HG03060 (cell line): ENCODE measurements at regions not wholly inside any gene's neighbourhood (a gene's known extent, or its start where the extent isn't known, plus 50 kb on each side); places are given as distances from the start of the nearest gene placed in this dataset.

Experiments used
- ATAC-seq: cut with Tn5 transposase; IDR thresholded peaks from one replicate; pipeline ENCODE4 v1.9.1; 2021; ENCODE audit warnings: low read depth, moderate number of reproducible peaks; ENCODE audit not compliant: unreplicated experiment

DNA sequence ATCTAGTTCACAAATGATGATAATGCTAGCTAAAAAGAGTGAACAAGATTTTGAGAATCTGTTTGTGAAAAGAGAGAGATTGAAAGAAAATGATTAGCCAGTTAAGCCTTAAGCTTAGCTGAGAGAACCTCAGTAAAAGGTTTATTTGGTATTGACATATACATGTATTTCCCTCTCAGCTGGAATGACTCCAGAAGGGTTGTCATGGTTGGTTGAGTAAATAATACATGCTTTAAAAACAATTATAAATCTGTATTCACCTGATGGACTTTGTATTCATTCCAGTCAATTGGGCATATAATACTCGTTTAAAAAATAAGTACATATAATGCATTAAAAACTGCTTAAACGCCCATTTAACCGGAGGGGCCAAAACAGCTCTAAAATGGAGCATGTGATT lies 181.4 kb downstream of the GRB14 start:
- ATAC-seq: no peak

DNA sequence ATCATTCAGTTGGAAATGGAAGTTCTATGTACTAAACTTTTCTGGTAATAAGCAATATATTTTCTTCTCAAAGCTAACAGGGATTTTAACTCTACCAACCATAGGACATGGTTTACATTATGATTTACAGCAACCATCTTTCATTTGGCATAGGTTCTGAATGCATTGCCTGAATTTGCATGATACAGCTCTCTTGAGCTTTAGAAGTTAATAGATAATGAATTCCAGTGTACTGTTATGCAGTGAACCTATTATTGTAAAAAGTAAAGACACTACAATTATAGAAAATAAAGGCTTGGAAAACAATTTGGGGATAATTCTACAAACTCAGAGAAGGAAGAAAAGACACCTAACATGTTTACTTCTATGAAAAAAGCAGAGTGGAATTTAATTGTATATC lies 182.0 kb downstream of the GRB14 start:
- ATAC-seq: no peak

GRCh38 chr2:164438490-164439205 lies 182.6 kb downstream of the GRB14 start:
- ATAC-seq: no peak

DNA sequence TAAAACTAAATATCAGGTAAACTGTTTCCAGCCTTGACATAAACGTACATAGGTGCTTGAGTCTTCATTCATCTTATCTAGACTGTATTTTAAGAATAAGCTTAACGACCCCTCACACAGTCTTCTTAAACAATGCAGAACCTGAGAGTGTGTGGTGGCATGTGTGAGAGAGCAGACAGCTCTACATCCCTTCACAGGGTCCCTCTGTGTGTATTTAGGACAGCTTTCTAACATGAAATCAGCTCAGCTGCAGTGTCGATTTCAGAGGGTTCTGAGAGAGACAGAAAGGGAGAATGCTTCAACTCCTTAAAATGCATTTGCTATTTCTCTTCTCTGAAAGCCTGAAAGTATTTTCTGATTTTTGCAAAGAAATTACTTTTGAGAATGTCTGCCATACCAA lies 185.2 kb downstream of the GRB14 start:
- ATAC-seq: no peak

GRCh38 chr2:164430166-164430783 lies 191.0 kb downstream of the GRB14 start:
- no peak for ATAC-seq

GRCh38 chr2:164429354-164429753 lies 191.9 kb downstream of the GRB14 start:
- no peak for ATAC-seq

GRCh38 chr2:164427111-164427510 lies 194.2 kb downstream of the GRB14 start:
- ATAC-seq: no peak

GRCh38 chr2:164420787-164421186 lies 200.5 kb downstream of the GRB14 start:
- ATAC-seq: no peak

- no peak for ATAC-seq
These were observed 208.5 kb downstream of the GRB14 start for GRCh38 chr2:164412831-164413230.

- no peak for ATAC-seq
These were observed 231.9 kb downstream of the GRB14 start for GRCh38 chr2:164389411-164389810.

DNA sequence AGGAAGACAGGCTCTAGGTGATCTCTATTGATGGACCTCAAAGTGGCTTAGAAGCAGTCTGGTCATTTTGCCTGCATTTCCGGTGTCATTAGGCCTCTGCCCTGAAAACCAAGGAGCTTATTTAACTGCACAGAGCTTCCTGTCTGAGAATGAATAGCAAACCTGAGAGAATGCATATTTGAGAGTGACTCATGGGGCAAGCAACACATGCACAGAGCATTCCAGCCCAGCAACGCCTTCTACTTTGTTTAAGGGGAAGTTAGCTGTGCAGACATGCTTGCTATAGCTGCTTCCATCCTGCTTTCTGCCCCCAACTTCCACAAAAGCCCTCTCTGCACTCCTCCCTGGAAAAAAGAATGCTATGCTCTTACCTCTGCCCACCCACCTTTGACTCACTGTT lies 232.8 kb downstream of the GRB14 start:
- ATAC-seq: peak; percentile 87

GRCh38 chr2:164386231-164386630 lies 235.1 kb downstream of the GRB14 start:
- no peak for ATAC-seq

DNA sequence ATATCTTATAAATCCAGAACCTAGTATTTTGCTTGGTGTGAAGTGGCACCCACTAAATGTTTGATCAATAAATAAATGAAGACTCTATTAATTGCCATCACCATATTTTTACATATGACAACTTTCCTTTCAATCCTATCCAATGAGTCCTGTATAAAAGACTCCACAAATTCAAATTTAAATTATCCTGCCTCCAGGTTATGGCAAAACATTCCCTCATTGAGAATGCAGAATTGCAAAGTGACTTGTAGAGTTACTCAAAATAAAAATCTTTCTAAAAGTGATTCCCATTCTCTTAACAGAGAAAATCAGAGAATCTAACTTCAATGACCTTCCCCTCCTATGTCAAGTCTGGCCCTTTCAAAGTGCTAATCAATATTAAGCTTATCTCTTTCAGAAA lies 236.8 kb downstream of the GRB14 start:
- ATAC-seq: no peak

DNA sequence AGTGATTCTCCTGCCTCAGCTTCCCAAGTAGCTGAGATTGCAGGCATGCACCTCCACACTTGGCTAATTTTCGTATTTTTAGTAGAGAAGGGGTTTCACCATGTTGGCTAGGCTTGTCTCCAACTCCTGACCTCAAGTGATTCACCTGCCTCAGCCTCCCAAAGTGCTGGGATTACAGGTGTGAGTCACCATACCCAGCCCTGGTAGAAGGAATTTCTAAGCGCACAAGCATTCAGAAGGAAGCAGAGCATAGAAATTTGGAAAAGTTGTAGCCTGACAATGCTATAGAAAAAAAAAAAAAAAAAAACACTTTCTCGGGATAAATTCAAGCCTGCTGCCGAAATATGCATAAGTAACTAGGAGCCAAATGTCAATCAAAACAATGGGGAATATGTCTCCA lies 249.4 kb downstream of the GRB14 start:
- ATAC-seq: no peak

DNA sequence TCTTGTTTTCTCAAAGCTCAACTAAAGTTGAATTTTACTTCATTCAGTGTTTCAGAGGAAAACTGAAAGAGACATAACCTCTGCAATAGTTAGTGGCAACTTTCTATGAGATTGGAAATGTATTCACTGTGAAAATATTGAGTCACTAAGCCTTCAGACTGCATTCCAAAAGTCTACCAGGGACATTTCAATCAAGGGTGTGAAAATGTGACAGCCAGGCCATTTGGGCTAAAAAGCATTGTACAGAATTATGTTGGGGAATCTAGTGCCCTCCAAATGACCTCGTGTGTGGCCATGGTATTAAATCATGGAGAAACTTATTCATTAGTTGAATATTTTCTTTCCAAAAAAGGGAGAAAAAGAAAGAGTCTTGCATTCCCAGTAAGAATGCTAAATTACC lies 251.9 kb downstream of the GRB14 start:
- ATAC-seq: no peak

DNA sequence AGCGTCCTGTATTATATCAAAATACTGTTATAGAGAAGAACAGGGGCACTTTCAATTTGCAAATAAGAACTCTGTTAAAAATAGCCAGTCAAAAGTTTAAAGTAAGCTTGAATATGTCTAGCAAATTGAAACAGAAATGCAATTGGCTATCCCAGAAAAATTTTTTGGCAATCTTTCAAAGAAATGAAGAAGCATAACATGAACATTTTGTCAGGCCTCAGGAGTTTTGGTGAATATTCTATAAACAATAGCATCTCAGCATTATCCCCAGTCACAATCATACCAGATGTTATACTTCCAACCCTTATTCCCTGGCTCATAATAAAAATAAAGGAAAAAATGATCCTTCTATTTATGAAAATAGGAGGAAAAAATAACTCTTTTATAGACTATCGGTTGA lies 252.4 kb downstream of the GRB14 start:
- ATAC-seq: no peak

DNA sequence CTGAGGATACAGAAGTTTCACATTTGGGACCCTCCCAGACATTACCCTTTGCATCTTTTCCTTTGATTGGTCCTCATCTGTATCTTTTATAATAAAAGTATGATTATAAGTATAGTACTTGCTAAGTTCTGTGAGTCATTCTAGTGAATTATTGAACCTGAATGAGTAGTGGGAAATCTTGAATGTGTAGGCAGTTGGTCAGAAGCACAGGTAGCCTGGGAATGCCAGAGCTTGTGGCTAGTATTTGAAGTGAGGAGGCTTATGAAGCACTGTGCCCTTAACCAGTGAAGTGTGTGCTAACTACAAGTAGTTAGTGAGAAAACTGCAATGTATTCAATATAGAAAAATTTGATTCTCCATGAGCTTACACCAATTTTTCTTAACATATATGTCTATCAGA lies 257.6 kb downstream of the GRB14 start:
- no peak for ATAC-seq

GRCh38 chr2:164351536-164351935 lies 269.7 kb downstream of the GRB14 start:
- no peak for ATAC-seq

- ATAC-seq: no peak
These were observed 285.3 kb downstream of the GRB14 start for GRCh38 chr2:164335947-164336346.

DNA sequence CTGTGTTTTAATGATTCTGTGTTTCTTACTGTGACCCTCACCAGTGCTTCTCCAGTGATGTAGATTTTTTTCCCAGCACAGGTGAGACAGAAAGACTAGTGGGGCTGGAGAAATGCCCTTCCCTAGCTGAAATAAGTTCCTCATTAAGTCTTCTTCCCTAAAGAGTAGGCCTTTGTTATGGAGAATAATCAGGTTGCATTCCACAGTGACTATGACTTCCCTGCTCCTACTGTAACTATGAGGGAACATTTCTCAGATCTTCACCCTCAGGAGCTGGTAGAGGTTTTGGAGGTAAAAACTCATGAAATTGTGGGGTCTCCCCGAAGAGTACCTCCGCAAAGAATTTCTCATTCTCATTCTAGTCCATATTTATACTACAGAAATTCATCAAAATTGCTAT lies 286.2 kb downstream of the GRB14 start:
- ATAC-seq: no peak

GRCh38 chr2:164328310-164328709 lies 293.0 kb downstream of the GRB14 start:
- no peak for ATAC-seq

GRCh38 chr2:164323978-164324377 lies 297.3 kb downstream of the GRB14 start:
- ATAC-seq: no peak
